WTC11 (cell line): ENCODE measurements at regions not wholly inside any gene's neighbourhood (a gene's known extent, or its start where the extent isn't known, plus 50 kb on each side); places are given as distances from the start of the nearest gene placed in this dataset.

Experiments
- CREM ChIP-seq: sonication (generic); formaldehyde crosslinking; IDR thresholded peaks from 2 replicates; pipeline ENCODE4 v1.8.1; 2022; ENCODE audit warnings: mild to moderate bottlenecking, missing genetic modification reagents, moderate library complexity
- FOXJ3 ChIP-seq: sonication (generic); formaldehyde crosslinking; IDR thresholded peaks from 2 replicates; pipeline ENCODE4 v1.9.0; 2021; ENCODE audit warnings: missing genetic modification reagents, mild to moderate bottlenecking, borderline replicate concordance
- FOXK1 ChIP-seq: sonication (generic); formaldehyde crosslinking; IDR thresholded peaks from 2 replicates; pipeline ENCODE4 v1.8.0; 2022; ENCODE audit warnings: mild to moderate bottlenecking, moderate library complexity, missing genetic modification reagents
- NR1H2 ChIP-seq: sonication (generic); formaldehyde crosslinking; IDR thresholded peaks from 2 replicates; pipeline ENCODE4 v1.9.0; 2021; ENCODE audit warnings: mild to moderate bottlenecking, moderate library complexity, missing genetic modification reagents
- OVOL2 ChIP-seq: fragments of 250-450 bp; sonication (Bioruptor Pico); IDR thresholded peaks from 2 replicates; pipeline ENCODE4 v1.9.0; 2021; ENCODE audit warnings: mild to moderate bottlenecking, borderline replicate concordance
- RORB ChIP-seq: fragments of 250-450 bp; sonication (Bioruptor Pico); IDR thresholded peaks from 2 replicates; pipeline ENCODE4 v1.9.0; 2021; ENCODE audit warnings: mild to moderate bottlenecking
- TP53 ChIP-seq: sonication (generic); formaldehyde crosslinking; IDR thresholded peaks from 2 replicates; pipeline ENCODE4 v1.8.1; 2023; ENCODE audit warnings: mild to moderate bottlenecking, missing genetic modification reagents
- ZNF138 ChIP-seq: sonication (generic); formaldehyde crosslinking; conservative IDR thresholded peaks from 2 replicates; pipeline ENCODE4 v1.8.1; 2022; ENCODE audit warnings: mild to moderate bottlenecking, moderate library complexity, missing genetic modification reagents
- ZNF219 ChIP-seq: sonication (generic); formaldehyde crosslinking; IDR thresholded peaks from 2 replicates; pipeline ENCODE4 v1.8.0; 2023; ENCODE audit warnings: missing genetic modification reagents, mild to moderate bottlenecking, borderline replicate concordance
- ZNF317 ChIP-seq: sonication (generic); formaldehyde crosslinking; IDR thresholded peaks from 2 replicates; pipeline ENCODE4 v1.8.1; 2023; ENCODE audit warnings: low read depth, mild to moderate bottlenecking, moderate library complexity, missing genetic modification reagents, borderline replicate concordance
- TF ChIP-seq, protein P1 (sequence below): fragments of 250-450 bp; sonication (Bioruptor Pico); IDR thresholded peaks from 2 replicates; pipeline ENCODE4 v1.9.0; 2021; ENCODE audit warnings: mild to moderate bottlenecking
- TF ChIP-seq, protein P2 (sequence below): sonication (generic); formaldehyde crosslinking; IDR thresholded peaks from 2 replicates; pipeline ENCODE4 v1.8.1; 2022; ENCODE audit warnings: missing genetic modification reagents, borderline replicate concordance
- TF ChIP-seq, protein P3 (sequence below): sonication (generic); formaldehyde crosslinking; IDR thresholded peaks from 2 replicates; pipeline ENCODE4 v1.8.0; 2022; ENCODE audit warnings: mild to moderate bottlenecking, missing genetic modification reagents
- TF ChIP-seq, protein P4 (sequence below): sonication (generic); formaldehyde crosslinking; conservative IDR thresholded peaks from 2 replicates; pipeline ENCODE4 v1.8.1; 2023; ENCODE audit warnings: mild to moderate bottlenecking, low read depth, missing genetic modification reagents, moderate library complexity

DNA sequence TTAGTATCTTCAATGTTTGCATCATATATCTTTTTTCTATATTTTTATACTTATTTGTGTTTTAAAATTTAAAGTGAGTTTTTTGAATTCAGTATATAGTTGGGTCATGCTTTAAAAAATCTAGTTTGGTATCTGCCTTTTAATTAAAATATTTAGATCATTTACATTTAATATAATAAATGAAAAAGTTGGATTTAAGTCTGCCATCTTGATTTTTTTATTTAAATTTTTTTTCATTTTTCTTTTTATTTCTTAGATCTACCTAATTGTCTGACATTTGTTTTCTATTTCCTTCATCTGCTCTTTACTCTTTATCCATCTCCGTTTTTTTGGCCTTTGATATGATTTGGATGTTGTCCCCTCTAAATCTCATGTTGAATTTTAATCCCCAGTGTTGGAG lies 50.0 kb upstream of the N4BP1 start (continued):
- TF ChIP-seq, protein P1, sequence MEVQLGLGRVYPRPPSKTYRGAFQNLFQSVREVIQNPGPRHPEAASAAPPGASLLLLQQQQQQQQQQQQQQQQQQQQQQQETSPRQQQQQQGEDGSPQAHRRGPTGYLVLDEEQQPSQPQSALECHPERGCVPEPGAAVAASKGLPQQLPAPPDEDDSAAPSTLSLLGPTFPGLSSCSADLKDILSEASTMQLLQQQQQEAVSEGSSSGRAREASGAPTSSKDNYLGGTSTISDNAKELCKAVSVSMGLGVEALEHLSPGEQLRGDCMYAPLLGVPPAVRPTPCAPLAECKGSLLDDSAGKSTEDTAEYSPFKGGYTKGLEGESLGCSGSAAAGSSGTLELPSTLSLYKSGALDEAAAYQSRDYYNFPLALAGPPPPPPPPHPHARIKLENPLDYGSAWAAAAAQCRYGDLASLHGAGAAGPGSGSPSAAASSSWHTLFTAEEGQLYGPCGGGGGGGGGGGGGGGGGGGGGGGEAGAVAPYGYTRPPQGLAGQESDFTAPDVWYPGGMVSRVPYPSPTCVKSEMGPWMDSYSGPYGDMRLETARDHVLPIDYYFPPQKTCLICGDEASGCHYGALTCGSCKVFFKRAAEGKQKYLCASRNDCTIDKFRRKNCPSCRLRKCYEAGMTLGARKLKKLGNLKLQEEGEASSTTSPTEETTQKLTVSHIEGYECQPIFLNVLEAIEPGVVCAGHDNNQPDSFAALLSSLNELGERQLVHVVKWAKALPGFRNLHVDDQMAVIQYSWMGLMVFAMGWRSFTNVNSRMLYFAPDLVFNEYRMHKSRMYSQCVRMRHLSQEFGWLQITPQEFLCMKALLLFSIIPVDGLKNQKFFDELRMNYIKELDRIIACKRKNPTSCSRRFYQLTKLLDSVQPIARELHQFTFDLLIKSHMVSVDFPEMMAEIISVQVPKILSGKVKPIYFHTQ (CRISPR knock-in tag) = no peak
- TF ChIP-seq OVOL2 (CRISPR knock-in tag) = no peak
- no peak for TF ChIP-seq FOXK1 (CRISPR knock-in tag)
- TF ChIP-seq ZNF138 (CRISPR knock-in tag) = no peak
- TF ChIP-seq TP53 (CRISPR knock-in tag) = no peak
- no peak for TF ChIP-seq ZNF219 (CRISPR knock-in tag)
- no peak for TF ChIP-seq FOXJ3
- TF ChIP-seq, protein P2, sequence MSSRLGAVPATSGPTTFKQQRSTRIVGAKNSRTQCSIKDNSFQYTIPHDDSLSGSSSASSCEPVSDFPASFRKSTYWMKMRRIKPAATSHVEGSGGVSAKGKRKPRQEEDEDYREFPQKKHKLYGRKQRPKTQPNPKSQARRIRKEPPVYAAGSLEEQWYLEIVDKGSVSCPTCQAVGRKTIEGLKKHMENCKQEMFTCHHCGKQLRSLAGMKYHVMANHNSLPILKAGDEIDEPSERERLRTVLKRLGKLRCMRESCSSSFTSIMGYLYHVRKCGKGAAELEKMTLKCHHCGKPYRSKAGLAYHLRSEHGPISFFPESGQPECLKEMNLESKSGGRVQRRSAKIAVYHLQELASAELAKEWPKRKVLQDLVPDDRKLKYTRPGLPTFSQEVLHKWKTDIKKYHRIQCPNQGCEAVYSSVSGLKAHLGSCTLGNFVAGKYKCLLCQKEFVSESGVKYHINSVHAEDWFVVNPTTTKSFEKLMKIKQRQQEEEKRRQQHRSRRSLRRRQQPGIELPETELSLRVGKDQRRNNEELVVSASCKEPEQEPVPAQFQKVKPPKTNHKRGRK = no peak
- TF ChIP-seq ZNF317 (CRISPR knock-in tag) = no peak
- TF ChIP-seq, protein P3, sequence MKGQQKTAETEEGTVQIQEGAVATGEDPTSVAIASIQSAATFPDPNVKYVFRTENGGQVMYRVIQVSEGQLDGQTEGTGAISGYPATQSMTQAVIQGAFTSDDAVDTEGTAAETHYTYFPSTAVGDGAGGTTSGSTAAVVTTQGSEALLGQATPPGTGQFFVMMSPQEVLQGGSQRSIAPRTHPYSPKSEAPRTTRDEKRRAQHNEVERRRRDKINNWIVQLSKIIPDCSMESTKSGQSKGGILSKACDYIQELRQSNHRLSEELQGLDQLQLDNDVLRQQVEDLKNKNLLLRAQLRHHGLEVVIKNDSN (CRISPR knock-in tag) = no peak
- TF ChIP-seq RORB = no peak
- TF ChIP-seq, protein P4, sequence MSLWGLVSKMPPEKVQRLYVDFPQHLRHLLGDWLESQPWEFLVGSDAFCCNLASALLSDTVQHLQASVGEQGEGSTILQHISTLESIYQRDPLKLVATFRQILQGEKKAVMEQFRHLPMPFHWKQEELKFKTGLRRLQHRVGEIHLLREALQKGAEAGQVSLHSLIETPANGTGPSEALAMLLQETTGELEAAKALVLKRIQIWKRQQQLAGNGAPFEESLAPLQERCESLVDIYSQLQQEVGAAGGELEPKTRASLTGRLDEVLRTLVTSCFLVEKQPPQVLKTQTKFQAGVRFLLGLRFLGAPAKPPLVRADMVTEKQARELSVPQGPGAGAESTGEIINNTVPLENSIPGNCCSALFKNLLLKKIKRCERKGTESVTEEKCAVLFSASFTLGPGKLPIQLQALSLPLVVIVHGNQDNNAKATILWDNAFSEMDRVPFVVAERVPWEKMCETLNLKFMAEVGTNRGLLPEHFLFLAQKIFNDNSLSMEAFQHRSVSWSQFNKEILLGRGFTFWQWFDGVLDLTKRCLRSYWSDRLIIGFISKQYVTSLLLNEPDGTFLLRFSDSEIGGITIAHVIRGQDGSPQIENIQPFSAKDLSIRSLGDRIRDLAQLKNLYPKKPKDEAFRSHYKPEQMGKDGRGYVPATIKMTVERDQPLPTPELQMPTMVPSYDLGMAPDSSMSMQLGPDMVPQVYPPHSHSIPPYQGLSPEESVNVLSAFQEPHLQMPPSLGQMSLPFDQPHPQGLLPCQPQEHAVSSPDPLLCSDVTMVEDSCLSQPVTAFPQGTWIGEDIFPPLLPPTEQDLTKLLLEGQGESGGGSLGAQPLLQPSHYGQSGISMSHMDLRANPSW = no peak
- TF ChIP-seq CREM (CRISPR knock-in tag) = no peak
- TF ChIP-seq NR1H2 (CRISPR knock-in tag) = no peak
